Tibial nerve (tissue), 4 donors: ENCODE measurements at regions not wholly inside any gene's neighbourhood (a gene's known extent, or its start where the extent isn't known, plus 50 kb on each side); places are given as distances from the start of the nearest gene placed in this dataset.
"Not testable (repeated sequence)": the region's sequence is repeated elsewhere in the genome, so short reads cannot be mapped to it uniquely, and the experiment has no call there.

Source experiments
- DNase-seq, 2 donors: peaks; one replicate each; pipeline ENCODE4 v3.0.0-alpha.2; 2019; ENCODE audit warnings: low spot score in 2 of 2
- H3K27ac ChIP-seq, 4 donors: fragments of 200-600 bp; sonication (generic) in 3 of 4; one replicate each; pipeline ENCODE4 v1.5.1; 2017 to 2019; ENCODE audit warnings: mild to moderate bottlenecking in 1 of 4
- H3K27me3 ChIP-seq, 2 donors: fragments of 200-600 bp; sonication (generic) in 1 of 2; one replicate each; pipeline versions ENCODE4 v1.5.1 to v1.6.0; 2017 to 2019
- H3K36me3 ChIP-seq, 3 donors: fragments of 200-600 bp; sonication (generic); one replicate each; pipeline ENCODE4 v1.5.1; 2018 to 2019
- H3K4me1 ChIP-seq, 4 donors: fragments of 200-600 bp; sonication (generic) in 3 of 4; one replicate each; pipeline ENCODE4 v1.5.1; 2017 to 2019
- H3K4me3 ChIP-seq, 4 donors: fragments of 200-600 bp; sonication (generic) in 3 of 4; one replicate each; pipeline ENCODE4 v1.5.1; 2017 to 2019; ENCODE audit warnings: mild to moderate bottlenecking in 1 of 4, moderate library complexity in 1 of 4
- H3K9me3 ChIP-seq, 4 donors: fragments of 200-600 bp; sonication (generic) in 3 of 4; one replicate each; pipeline ENCODE4 v1.5.1; 2017 to 2019
- EP300 ChIP-seq, 2 donors: sonication (generic); formaldehyde crosslinking; IDR thresholded peaks; one replicate each; pipeline ENCODE4 v1.6.1; 2017; ENCODE audit warnings: antibody characterized with exemption in 2 of 2, mild to moderate bottlenecking in 1 of 2
- POLR2A ChIP-seq, 2 donors: fragments of 450-650 bp; IDR thresholded peaks; one replicate each; pipeline ENCODE4 v1.6.1; 2017; ENCODE audit warnings: antibody characterized with exemption in 2 of 2, mild to moderate bottlenecking in 2 of 2, moderate library complexity in 2 of 2
- WGBS, 2 donors: methylation state at CpG; one replicate each; pipeline ENCODE4 v1.1.5; 2018; 5-methylcytosine and 5-hydroxymethylcytosine counted together
- TF ChIP-seq, protein P1 (sequence below), 5 experiments: fragments of 200-600 bp in 3 of 5; fragments of 450-650 bp in 2 of 5; sonication (generic) in 3 of 5; IDR thresholded peaks; one replicate each; pipeline ENCODE4 v1.5.1; 2016 to 2019; ENCODE audit warnings: antibody characterized with exemption in 5 of 5, mild to moderate bottlenecking in 3 of 5, moderate library complexity in 2 of 5

- no peaks in the 10 kb centered on the region for H3K9me3 ChIP-seq
- no peak for DNase-seq
- no peaks in the 10 kb centered on the region for H3K27me3 ChIP-seq
- H3K4me1 ChIP-seq = no peaks in the 10 kb centered on the region
- TF ChIP-seq EP300 (IDR thresholded peaks at IDR 0.05) (no peak), POLR2A (IDR thresholded peaks at IDR 0.05) (no peak)
- TF ChIP-seq, protein P1, sequence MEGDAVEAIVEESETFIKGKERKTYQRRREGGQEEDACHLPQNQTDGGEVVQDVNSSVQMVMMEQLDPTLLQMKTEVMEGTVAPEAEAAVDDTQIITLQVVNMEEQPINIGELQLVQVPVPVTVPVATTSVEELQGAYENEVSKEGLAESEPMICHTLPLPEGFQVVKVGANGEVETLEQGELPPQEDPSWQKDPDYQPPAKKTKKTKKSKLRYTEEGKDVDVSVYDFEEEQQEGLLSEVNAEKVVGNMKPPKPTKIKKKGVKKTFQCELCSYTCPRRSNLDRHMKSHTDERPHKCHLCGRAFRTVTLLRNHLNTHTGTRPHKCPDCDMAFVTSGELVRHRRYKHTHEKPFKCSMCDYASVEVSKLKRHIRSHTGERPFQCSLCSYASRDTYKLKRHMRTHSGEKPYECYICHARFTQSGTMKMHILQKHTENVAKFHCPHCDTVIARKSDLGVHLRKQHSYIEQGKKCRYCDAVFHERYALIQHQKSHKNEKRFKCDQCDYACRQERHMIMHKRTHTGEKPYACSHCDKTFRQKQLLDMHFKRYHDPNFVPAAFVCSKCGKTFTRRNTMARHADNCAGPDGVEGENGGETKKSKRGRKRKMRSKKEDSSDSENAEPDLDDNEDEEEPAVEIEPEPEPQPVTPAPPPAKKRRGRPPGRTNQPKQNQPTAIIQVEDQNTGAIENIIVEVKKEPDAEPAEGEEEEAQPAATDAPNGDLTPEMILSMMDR (IDR thresholded peaks at IDR 0.05) = no peak
- H3K4me3 ChIP-seq = no peak overlapping the region
- H3K27ac ChIP-seq = no peak overlapping the region
- 90 to 100% methylated on average over 1 of the region's 1 CpG for WGBS, 2 donors
- no peaks in the 10 kb centered on the region for H3K36me3 ChIP-seq
Observed at GRCh38 chr5:54397420-54397819, 58.1 kb upstream of the HSPB3 start.

DNA sequence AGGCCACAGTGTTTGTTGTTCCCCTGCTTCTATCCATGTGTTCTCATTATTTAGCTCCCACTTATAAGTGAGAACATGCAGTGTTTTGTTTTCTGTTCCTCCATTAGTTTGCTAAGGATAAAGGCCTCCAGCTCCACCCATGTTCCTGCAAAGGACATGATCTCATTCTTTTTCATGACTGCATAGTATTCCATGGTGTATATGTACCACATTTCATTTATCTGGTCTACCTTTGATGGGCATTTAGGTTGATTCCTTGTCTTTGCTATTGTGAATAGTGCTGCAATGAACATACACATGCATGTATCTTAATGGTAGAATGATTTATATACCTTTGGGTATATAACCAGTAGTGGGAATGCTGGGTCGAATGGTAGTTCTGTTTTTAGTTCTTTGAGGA lies 62.5 kb upstream of the HSPB3 start:
- not testable (repeated sequence) for H3K4me3 ChIP-seq, DNase-seq, H3K36me3 ChIP-seq, H3K27ac ChIP-seq, H3K9me3 ChIP-seq, H3K27me3 ChIP-seq
- peaks cover 0 to 14% (median 0%) of the 10 kb centered on the region in 4 donors for H3K4me1 ChIP-seq
- 92 to 95% methylated on average over 1 of the region's 1 CpG for WGBS, 2 donors

- no peak overlapping the region for H3K27ac ChIP-seq
- DNase-seq = no peak
- no peaks in the 10 kb centered on the region for H3K27me3 ChIP-seq
- H3K9me3 ChIP-seq = no peaks in the 10 kb centered on the region
- no peaks in the 10 kb centered on the region for H3K36me3 ChIP-seq
- H3K4me3 ChIP-seq = no peak overlapping the region
- TF ChIP-seq, protein P1 (IDR thresholded peaks at IDR 0.05) = no peak
- TF ChIP-seq POLR2A (IDR thresholded peaks at IDR 0.05) = no peak
- no peak for TF ChIP-seq EP300 (IDR thresholded peaks at IDR 0.05)
- peaks cover 0 to 23% (median 2%) of the 10 kb centered on the region in 4 donors for H3K4me1 ChIP-seq
- WGBS, 2 donors = 71 to 84% methylated on average over 5 of the region's 5 CpGs
Observed at GRCh38 chr5:54390539-54391031, 64.9 kb upstream of the HSPB3 start.

DNA sequence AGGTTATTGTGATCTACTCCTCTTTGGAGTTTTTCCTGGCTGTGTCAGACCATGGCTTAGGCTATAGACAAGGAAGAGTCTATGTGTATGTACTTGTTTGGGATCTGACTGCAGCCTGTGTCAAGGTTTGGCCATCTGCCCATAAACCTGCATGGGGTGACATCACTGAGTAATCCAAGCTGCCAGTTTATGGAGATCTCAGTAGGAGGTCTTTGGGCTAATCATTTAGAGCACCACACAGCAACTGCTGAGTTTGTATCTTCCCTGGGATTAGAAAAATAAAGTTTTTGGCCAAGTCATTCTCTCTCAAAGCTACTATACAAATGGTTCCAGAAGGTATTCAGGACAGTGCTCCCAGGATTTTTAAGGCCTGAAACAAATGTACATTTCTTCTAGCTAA lies 65.5 kb upstream of the HSPB3 start:
- no peaks in the 10 kb centered on the region for H3K9me3 ChIP-seq
- H3K27me3 ChIP-seq = no peaks in the 10 kb centered on the region
- DNase-seq = peak in 1 of 2 donors; percentile 23
- H3K4me3 ChIP-seq = no peak overlapping the region
- H3K36me3 ChIP-seq = no peaks in the 10 kb centered on the region
- H3K4me1 ChIP-seq = peaks cover 0 to 23% (median 2%) of the 10 kb centered on the region in 4 donors
- H3K27ac ChIP-seq = no peak overlapping the region
- TF ChIP-seq POLR2A (IDR thresholded peaks at IDR 0.05) (no peak), EP300 (IDR thresholded peaks at IDR 0.05) (no peak)
- TF ChIP-seq, protein P1 (IDR thresholded peaks at IDR 0.05) = no peak

DNA sequence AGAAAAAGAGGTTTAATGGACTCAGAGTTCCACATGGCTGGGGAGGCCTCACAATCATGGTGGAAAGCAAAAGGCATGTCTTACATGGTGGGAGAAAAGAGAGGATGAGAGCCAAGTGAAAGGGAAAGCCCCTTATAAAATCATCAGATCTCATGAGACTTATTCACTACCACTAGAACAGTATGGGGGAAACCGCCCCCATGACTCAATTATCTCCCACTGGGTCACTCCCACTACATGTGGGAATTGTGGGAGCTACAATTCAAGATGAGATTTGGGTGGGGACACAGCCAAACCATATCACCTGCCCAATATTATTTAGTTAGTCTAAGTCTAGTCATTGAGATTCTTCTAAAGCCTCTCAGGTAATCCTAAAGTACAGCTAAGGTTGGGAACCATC lies 66.1 kb upstream of the HSPB3 start:
- peaks cover 0 to 25% (median 2%) of the 10 kb centered on the region in 4 donors for H3K4me1 ChIP-seq
- not testable (repeated sequence) for H3K36me3 ChIP-seq, H3K9me3 ChIP-seq, H3K27me3 ChIP-seq, DNase-seq, H3K4me3 ChIP-seq
- peak overlapping the region in 1 of 4 donors; percentile 33 for H3K27ac ChIP-seq
- WGBS, 2 donors = 87 to 97% methylated on average over 1 of the region's 1 CpG

DNA sequence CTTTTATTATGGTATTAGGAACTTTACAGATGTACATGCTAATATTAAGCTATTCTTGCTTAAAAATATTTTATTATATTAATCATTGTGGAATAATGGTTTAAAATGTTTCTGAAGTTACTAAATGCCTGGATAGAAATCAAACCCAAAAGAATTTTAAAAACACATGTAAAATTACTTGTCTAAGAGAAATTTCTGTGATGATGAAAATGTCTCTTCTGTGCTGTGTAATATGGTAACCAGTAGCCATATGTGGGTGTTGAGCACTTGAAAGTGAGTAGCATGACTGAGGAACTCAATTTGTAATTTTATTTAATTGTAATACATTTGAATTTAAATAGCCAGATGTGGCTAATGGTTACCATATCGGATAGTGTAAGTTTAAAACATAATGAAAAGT lies 66.7 kb upstream of the HSPB3 start:
- Histone ChIP-seq H3K27ac (peak overlapping the region in 2 of 4 donors; percentile 40 to 51), H3K9me3 (no peaks in the 10 kb centered on the region), H3K36me3 (no peaks in the 10 kb centered on the region), H3K4me3 (no peak overlapping the region), H3K27me3 (no peaks in the 10 kb centered on the region), H3K4me1 (peaks cover 0 to 30% (median 2%) of the 10 kb centered on the region in 4 donors)
- DNase-seq = no peak
- TF ChIP-seq POLR2A (IDR thresholded peaks at IDR 0.05) (no peak), EP300 (IDR thresholded peaks at IDR 0.05) (no peak)
- 97 to 98% methylated on average over 1 of the region's 1 CpG for WGBS, 2 donors

GRCh38 chr5:54388409-54388808 lies 67.1 kb upstream of the HSPB3 start:
- DNase-seq = no peak
- H3K27ac ChIP-seq = peak overlapping the region in 2 of 4 donors; percentile 40 to 51
- no peaks in the 10 kb centered on the region for H3K36me3 ChIP-seq
- peaks cover 0 to 34% (median 2%) of the 10 kb centered on the region in 4 donors for H3K4me1 ChIP-seq
- no peaks in the 10 kb centered on the region for H3K27me3 ChIP-seq
- WGBS, 2 donors = 62 to 64% methylated on average over 5 of the region's 5 CpGs
- no peak for TF ChIP-seq POLR2A (IDR thresholded peaks at IDR 0.05)
- TF ChIP-seq, protein P1 (IDR thresholded peaks at IDR 0.05) = no peak
- no peak for TF ChIP-seq EP300 (IDR thresholded peaks at IDR 0.05)
- no peaks in the 10 kb centered on the region for H3K9me3 ChIP-seq
- no peak overlapping the region for H3K4me3 ChIP-seq
